Testis (tissue), 2 donors: ENCODE measurements at regions not wholly inside any gene's neighbourhood (a gene's known extent, or its start where the extent isn't known, plus 50 kb on each side); places are given as distances from the start of the nearest gene placed in this dataset.

Experiments
- CTCF ChIP-seq, 3 experiments: fragments of 450-650 bp in 2 of 3; fragments of 200-600 bp in 1 of 3; sonication (generic) in 1 of 3; IDR thresholded peaks; one replicate each; pipeline ENCODE4 v1.5.1; 2016 to 2019; ENCODE audit warnings: antibody characterized with exemption in 3 of 3, mild to moderate bottlenecking in 2 of 3, moderate library complexity in 1 of 3
- POLR2A ChIP-seq: fragments of 450-650 bp; IDR thresholded peaks from one replicate; pipeline ENCODE4 v1.6.1; 2017; ENCODE audit warnings: antibody characterized with exemption, mild to moderate bottlenecking, moderate library complexity

- TF ChIP-seq CTCF (IDR thresholded peaks at IDR 0.05) = peak; percentile 34 to 64 (median 54)
- TF ChIP-seq POLR2A = no peak
Observed at GRCh38 chrX:57821703-57822387, 88.4 kb downstream of the ZXDA start.
